ENCODE measurements at regions not wholly inside any gene's neighbourhood (a gene's known extent, or its start where the extent isn't known, plus 50 kb on each side); places are given as distances from the start of the nearest gene placed in this dataset.

DNA sequence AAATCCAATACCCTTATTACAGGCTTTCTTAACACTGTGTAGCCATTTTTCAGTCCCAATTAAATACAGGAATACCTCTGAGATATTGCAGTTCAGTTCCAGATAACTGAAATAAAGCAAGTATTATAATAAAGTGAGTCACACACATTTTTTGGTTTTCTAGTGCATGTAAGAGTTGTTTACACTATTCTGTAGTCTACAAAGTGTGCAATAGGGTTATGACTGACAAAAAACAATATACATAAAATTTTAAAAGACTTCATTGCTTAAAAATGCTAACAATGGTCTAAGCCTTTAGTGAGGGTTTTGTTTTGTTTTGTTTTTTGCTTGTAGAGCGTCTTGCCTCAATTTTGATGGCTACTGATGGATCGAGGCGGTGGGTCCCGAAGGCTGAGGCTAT, 434.4 kb upstream of the NBEA start:
- no peak for DNase-seq (ENCODE audit: low read depth in 4 of 4, low spot score in 2 of 4)

DNA sequence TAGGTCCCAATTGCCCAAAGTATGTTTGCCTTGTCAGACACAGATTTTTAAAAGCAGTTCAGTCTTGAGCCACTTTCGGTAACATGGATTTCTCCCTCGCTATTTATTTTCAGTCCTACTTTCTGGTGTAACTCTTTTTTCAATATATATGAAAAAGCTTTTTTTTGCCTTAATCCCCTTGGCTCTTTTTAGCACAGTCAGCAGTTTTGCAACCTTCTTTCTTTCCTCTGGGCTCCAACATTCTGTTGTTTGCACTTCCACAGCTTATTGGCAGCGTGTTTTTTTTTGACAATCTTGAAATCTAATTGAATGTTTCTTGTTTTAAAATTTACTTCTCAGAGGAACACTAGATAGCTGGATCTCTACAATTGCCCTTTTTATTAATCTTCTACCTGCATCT, 429.3 kb upstream of the NBEA start:
- DNase-seq (ENCODE audit: low read depth in 4 of 4, low spot score in 2 of 4), result no peak

- no peak for DNase-seq (ENCODE audit: low read depth in 4 of 4, low spot score in 2 of 4)
Observed at GRCh38 chr13:34513526-34513925, 428.5 kb upstream of the NBEA start.

GRCh38 chr13:34515201-34515600, 426.9 kb upstream of the NBEA start:
- no peak for DNase-seq (ENCODE audit: low read depth in 4 of 4, low spot score in 2 of 4)

- DNase-seq (ENCODE audit: low read depth in 4 of 4, low spot score in 2 of 4), result no peak
Observed at GRCh38 chr13:34521171-34521570, 420.9 kb upstream of the NBEA start.

DNA sequence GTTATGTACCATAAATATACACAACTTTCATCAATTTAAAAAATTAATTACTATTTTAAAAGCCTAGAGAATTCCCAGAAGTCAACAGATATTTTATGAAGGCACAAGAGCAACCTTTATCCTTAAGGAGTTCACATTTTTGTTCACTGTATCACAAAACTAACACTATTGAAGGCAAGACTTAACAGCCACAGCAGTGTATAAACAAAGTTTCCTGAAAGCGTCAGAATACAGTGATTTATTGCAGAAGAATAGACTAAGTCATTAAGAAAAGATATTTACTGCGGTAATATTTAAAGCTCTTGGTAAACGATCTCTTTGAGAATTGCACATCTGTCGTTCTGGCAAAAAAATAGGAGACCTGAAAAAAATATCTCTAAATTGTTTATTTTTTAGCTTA, 419.3 kb upstream of the NBEA start:
- no peak for DNase-seq (ENCODE audit: low read depth in 4 of 4, low spot score in 2 of 4)

- no peak for DNase-seq (ENCODE audit: low read depth in 4 of 4, low spot score in 2 of 4)
Observed at GRCh38 chr13:34523406-34523805, 418.7 kb upstream of the NBEA start.

DNA sequence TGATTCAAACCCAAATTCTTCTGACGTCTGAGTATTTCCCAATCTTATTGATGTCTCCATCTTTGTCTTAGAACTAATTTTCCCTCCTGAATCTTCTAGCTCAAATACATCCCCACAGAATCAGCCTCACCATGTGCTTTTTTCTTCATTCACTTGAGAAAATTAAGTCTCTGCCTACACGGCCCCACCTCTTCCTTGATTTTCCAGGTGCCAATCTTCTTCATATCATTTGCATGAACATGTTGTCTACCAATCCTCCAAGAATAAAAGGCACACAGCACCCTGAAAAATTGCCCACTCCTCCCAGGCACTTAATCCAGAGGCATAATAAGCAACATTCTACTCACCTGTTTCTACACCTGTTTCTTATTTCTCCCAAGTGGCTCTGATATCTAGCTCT, 408.1 kb upstream of the NBEA start:
- DNase-seq (ENCODE audit: low read depth in 4 of 4, low spot score in 2 of 4), result no peak

DNA sequence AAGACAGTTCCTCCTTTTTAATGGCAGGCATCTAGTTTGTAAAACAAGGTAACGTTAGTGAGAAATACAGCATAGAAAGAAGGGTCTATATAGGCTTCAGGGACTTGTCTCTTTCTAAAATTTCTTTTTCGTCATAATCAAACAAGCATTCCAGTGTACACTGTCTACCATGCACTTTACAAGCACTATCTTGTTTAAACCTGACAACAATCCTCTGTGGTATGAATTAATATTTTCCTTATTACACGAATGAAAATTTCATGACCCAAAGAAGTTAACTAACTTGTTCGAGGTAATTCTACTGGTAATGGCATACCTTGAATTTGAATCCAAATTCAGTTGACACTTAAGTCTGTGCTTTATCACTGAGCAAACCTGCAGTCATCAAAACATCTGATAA, 399.7 kb upstream of the NBEA start:
- no peak for DNase-seq (ENCODE audit: low read depth in 4 of 4, low spot score in 2 of 4)

GRCh38 chr13:34543836-34544235, 398.2 kb upstream of the NBEA start:
- DNase-seq (ENCODE audit: low read depth in 4 of 4, low spot score in 2 of 4), result no peak

DNA sequence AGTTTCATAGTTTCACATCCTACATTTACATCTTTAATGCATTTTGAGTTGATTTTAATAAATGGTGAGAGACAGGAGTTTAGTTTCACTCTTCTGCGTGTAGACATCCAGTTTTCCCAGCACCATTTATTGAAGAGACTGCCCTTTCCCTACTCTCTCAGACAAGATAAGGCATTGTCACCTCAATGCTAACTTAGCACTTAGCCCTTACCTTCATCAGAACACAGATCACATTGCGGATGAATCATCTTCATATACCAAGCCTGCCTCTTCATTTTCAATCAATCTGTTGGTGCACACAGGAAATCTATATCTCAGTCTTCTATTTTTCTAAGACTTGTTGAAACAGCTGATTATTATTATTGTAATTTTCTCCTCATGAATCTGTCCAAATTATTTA, 396.6 kb upstream of the NBEA start:
- no peak for DNase-seq (ENCODE audit: low read depth in 4 of 4, low spot score in 2 of 4)

GRCh38 chr13:34546344-34547250, 395.5 kb upstream of the NBEA start:
- DNase-seq (ENCODE audit: low read depth in 4 of 4, low spot score in 2 of 4), result no peak

DNA sequence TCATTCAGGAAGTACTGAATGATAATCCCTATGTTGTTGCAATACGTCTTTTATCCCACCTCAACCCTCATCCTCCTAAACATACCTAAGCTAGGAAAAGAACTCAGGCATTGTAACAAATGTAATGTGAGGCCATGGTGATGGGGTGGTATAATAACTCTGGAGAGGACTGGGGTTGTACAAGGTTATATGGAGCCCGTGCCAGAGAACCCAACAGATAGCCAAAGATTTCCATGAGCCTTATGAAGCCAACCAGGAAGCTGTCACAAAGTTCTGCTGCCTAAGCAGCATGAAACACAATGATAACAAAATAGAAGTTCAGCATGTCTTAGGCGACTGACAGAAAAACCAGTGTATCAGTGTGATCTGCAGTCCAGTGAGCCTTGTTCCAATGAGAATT, 394.1 kb upstream of the NBEA start:
- no peak for DNase-seq (ENCODE audit: low read depth in 4 of 4, low spot score in 2 of 4)

DNA sequence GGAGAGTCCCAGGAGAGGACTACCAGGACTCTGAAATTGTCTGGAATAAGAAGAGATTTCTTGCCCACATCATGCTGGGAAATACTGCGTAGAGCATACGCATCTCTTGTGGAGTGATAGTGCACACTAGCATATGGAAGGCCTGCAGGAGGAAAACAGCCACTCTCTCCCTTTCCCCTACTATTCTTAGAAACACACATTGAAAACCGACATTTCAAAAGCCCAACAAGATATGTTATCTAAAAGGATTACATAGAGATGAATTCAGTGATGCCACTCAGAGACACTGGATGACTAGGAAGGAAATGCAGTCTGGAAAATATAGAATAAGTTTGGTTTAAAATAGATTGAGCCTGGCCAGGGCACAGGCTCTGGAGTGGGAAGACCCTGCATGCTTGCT, 388.7 kb upstream of the NBEA start:
- no peak for DNase-seq (ENCODE audit: low read depth in 4 of 4, low spot score in 2 of 4)

GRCh38 chr13:34555988-34556387, 386.1 kb upstream of the NBEA start:
- no peak for DNase-seq (ENCODE audit: low read depth in 4 of 4, low spot score in 2 of 4)

- no peak for DNase-seq (ENCODE audit: low read depth in 4 of 4, low spot score in 2 of 4)
Observed at GRCh38 chr13:34561033-34561432, 381.0 kb upstream of the NBEA start.

DNA sequence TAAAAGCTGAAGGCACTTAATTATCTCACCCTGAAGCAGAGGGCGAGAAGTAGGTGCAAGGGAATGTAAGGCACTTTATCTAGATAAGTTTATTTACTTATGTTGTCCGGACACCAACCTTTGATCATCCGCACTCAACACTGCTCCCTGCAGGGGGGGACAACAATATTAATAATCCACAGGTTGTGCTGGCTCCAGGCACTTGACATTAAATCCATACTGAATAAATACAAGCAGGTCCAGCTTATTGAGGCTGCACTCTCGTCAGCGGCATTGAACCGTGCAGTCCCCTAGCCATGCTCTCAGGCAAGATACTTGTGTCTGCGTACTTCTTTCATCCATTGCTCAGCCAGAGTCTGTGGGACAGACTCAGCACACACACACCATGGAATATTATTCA, 374.5 kb upstream of the NBEA start:
- no peak for DNase-seq (ENCODE audit: low read depth in 4 of 4, low spot score in 2 of 4)

- no peak for DNase-seq (ENCODE audit: low read depth in 4 of 4, low spot score in 2 of 4)
Observed at GRCh38 chr13:34570698-34571353, 371.2 kb upstream of the NBEA start.

GRCh38 chr13:34571716-34572115, 370.4 kb upstream of the NBEA start:
- DNase-seq (ENCODE audit: low read depth in 4 of 4, low spot score in 2 of 4), result no peak

DNA sequence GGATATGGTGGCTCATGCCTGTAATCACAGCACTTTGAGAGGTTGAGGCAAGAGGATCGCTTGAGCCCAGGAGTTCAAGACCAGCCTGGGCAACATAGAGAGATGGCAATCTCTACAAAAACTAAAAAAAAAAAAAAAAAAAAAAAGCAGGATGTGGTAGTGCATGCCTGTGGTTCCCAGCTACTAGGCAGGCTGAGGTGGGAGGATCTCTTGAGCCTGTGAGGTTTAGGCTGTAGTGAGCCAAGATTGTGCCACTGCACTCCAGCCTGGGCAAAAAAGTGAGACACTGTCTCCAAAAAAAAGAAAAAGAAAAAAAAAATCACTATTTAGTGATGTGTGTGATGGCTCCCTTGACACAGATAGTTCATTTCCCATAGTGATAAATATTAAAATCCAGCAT, 365.0 kb upstream of the NBEA start:
- no peak for DNase-seq (ENCODE audit: low read depth in 4 of 4, low spot score in 2 of 4)

DNA sequence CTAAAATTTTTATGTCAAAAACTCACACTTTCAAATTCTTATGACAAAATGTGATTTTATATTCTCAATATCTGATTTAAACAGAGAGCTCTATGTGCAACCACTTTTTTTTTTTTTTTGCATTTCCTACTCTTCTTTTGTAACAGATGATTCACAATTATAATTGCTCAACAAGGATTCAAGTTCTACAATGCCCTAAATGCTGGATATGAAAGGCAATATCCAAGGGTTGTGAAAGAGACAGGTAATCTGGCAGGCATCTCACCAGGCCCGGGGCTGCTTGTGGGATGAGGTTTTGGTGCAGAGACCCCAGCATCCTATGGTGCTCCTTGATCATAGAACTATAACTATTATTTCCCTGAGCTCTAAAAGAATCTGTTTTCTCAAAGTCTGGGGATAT, 363.6 kb upstream of the NBEA start:
- DNase-seq (ENCODE audit: low read depth in 4 of 4, low spot score in 2 of 4), result no peak

DNA sequence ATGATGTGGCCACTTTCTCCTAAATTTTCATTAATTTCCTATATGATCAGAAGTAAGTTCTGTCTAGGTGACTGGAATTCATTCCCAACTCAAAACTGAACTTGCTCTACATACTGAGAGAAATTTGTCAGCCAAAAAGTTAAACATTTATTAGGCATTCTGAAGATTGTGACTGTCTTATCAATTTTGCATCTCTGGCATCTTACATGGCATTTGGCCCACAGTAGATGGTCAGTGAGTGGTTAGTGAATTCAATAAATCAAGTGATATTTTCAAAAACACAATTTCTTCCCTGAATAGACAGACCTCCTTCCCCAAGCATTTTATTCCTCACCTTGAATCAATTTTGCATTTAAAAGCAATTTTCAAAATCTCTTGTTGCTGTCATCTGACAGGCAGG, 363.2 kb upstream of the NBEA start:
- no peak for DNase-seq (ENCODE audit: low read depth in 4 of 4, low spot score in 2 of 4)

Data from left renal cortex interstitium (tissue), 4 donors.